DMS114 treated with DMSO at 0.1 percent for 48 hours (cell line): ENCODE measurements at regions not wholly inside any gene's neighbourhood (a gene's known extent, or its start where the extent isn't known, plus 50 kb on each side); places are given as distances from the start of the nearest gene placed in this dataset.

ENCODE experiments used
- DNase-seq: peaks from one replicate; lab custom pipeline; 2025; ENCODE audit not compliant: unreplicated experiment; lab: John Stamatoyannopoulos, UW

DNA sequence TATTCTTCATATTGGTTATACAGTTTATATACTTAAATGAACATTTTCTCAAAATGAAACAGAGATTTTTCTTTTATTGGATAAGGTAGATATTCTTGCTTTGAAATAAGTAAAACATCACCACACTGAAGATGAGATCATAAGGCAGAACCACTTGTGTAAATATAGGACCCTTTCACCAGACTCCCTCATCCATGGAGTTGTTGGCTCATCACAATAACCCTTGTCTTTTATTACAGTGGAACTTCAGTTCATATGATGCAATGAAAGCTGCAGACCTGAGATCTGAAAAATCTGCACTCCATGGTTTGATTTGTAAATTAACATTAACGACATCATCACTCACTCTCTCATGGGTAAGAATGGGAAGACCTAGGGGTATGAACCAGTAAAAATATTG is 51.9 kb upstream of the DBX2 start:
- no peak for DNase-seq

DNA sequence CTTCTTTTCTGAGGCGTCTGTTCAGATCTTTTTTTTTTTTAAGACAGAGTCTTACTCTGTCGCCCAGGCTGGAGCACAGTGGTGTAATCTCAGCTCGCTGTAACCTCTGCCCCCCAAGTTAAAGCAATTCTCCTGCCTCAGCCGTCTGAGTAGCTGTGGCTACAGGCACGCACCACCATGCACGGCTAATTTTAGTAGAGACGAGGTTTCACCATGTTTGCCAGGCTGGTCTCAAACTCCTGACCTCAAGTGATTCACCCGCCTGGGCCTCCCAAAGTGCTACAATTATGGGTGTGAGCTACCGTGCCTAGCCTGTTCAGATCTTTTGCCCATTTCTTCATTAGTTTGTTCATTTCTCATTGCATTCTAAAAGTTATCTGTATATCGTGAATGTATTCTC is 55.1 kb upstream of the DBX2 start:
- DNase-seq = no peak

GRCh38 chr12:45112306-45112705 is 61.4 kb upstream of the DBX2 start:
- DNase-seq = no peak

DNA sequence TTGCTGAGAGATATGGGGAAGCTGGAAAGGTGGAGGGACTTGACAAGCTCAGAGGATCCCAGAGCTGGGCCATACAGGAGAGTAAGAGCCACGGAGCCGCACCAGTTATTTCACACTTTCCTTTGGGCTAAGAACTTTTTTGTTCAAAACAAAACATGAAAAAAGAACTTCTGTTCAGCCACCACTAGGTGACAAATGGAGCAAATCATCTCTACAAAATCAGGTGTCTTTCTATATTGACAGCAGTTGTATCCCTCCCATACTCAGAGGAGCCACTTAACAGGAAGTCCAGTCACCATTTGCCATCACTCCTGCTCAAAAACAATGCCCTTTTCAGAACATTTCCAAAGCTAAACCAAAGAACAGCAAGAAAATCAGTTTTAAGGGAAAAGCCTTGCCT is 70.3 kb upstream of the DBX2 start:
- no peak for DNase-seq

- peak; percentile 62 for DNase-seq
Observed at GRCh38 chr12:45122768-45123380, 72.0 kb upstream of the DBX2 start.

DNA sequence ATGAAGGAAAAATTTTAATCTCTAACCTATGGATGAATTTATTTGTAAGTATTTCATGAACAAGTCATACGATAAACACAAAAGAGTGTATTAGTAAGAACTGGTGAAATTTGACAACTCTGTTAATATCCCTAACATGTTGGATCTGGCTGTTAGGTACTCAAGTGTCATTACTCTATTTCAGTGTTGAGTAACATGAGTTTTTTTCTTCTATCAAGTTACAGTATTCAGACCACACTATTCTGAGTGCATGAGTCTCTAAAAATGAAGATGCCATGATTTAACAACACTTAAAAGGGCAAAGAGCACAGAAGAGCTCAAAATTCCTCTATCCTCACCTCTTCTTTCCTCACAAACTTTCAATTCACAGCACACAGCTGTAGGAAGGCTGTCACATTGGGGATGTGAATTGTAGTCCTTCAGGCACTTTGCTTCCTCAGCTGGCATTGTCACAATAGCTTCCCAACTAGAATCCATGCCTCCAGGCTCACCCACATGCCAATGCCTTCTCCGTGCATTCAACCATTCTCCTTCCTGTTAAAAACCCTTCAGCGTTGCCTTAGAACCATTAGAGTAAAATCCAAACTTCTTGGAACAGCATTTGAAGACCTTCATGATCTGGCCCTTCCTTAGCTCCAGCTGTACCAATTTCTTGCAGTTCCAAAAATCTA is 73.7 kb upstream of the DBX2 start:
- no peak for DNase-seq

DNA sequence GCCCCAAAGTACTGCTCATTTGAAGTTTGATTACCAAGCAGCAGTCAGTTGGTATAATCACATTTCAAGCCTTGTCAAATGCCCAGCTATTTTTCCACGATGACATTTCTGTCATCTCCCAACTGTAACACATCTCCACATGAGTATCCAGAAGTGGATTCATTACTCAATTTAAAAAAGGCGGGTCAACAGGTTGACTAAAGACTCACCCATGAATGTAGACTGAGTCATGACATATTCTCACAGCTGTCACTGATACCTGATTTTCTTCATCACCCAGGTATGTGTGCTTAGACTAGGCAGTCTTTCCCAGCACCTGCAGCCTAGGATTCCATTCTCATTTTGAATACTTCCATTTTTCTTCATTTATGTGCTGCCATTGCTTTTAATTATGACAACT is 75.1 kb upstream of the DBX2 start:
- no peak for DNase-seq

GRCh38 chr12:45128637-45129036 is 77.7 kb upstream of the DBX2 start:
- no peak for DNase-seq

GRCh38 chr12:45130881-45131281 is 80.0 kb upstream of the DBX2 start:
- DNase-seq = peak; percentile 61

- DNase-seq = no peak
Observed at GRCh38 chr12:45131506-45131905, 80.6 kb upstream of the DBX2 start.

DNA sequence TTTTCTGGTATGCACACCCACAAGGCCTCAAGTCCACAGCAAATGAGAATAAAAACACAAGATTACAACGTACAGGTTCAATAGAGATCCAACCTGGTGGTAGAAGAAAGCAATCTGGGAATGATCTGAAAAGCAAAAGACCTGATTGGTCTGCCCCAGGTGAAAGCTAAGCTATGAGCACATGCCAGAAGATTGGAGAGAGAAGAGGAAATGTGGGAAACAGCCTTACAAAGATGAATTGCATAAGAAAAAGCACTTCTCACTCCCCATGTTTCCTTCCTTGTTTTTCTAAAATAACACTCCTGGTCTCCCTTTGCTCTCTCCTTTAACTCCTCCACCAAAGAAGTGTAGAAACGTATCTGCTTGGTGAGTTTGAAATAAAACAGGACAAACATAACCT is 77.3 kb upstream of the ANO6 start:
- no peak for DNase-seq

DNA sequence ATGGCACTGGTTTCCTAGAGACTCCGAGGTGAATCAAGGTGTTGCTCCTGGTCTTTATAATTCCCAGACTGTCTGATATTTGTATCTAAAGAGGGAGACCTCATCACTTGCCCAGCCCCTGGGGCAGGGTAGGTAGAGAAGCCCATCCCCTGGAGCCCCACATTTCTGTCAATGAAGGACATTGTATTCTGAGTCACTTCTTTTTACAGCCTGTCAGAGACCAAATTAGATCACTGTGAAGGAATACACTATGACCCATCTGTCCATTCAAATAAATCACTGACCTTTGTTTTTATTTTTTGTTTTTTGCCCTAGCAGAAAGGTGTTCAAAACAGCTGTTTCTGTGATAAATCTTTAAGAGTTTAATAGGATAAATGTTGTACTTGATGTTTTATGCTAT is 67.9 kb upstream of the ANO6 start:
- no peak for DNase-seq

GRCh38 chr12:45148619-45149018 is 67.3 kb upstream of the ANO6 start:
- no peak for DNase-seq

GRCh38 chr12:45165284-45165683 is 50.6 kb upstream of the ANO6 start:
- no peak for DNase-seq

- no peak for DNase-seq
Observed at GRCh38 chr12:45166056-45166455, 49.8 kb upstream of the ANO6 start.
